HepG2 (cell line): ENCODE measurements at regions not wholly inside any gene's neighbourhood (a gene's known extent, or its start where the extent isn't known, plus 50 kb on each side); places are given as distances from the start of the nearest gene placed in this dataset.

Experiments used
- AHDC1 ChIP-seq: sonication (generic); formaldehyde crosslinking; IDR thresholded peaks from 2 replicates; pipeline ENCODE4 v1.5.1; 2020; ENCODE audit warnings: mild to moderate bottlenecking, missing genetic modification reagents, borderline replicate concordance
- AKNA ChIP-seq: sonication (generic); formaldehyde crosslinking; IDR thresholded peaks from 2 replicates; pipeline ENCODE4 v1.4.0; 2020; ENCODE audit warnings: missing genetic modification reagents, borderline replicate concordance
- HMG20A ChIP-seq: IDR thresholded peaks from 2 replicates; pipeline ENCODE4 v1.6.1; 2016; ENCODE audit warnings: borderline replicate concordance
- MLLT10 ChIP-seq: sonication (generic); formaldehyde crosslinking; IDR thresholded peaks from 2 replicates; pipeline ENCODE4 v1.4.0; 2020; ENCODE audit warnings: missing genetic modification reagents
- MZF1 ChIP-seq: sonication (generic); formaldehyde crosslinking; IDR thresholded peaks from 2 replicates; pipeline ENCODE4 v1.8.1; 2023; ENCODE audit warnings: mild to moderate bottlenecking, missing genetic modification reagents, borderline replicate concordance
- NAIF1 ChIP-seq: sonication (generic); formaldehyde crosslinking; IDR thresholded peaks from 2 replicates; pipeline ENCODE4 v1.5.0; 2020; ENCODE audit warnings: mild to moderate bottlenecking, missing genetic modification reagents, borderline replicate concordance
- NFE2L2 ChIP-seq: fragments of 150-350 bp; IDR thresholded peaks from 2 replicates; pipeline ENCODE4 v1.6.1; 2014; ENCODE audit warnings: low read length
- ZNF556 ChIP-seq: sonication (generic); formaldehyde crosslinking; IDR thresholded peaks from 2 replicates; pipeline ENCODE4 v1.4.0; 2020; ENCODE audit warnings: mild to moderate bottlenecking, missing genetic modification reagents, borderline replicate concordance
- ZNF646 ChIP-seq: sonication (generic); formaldehyde crosslinking; IDR thresholded peaks from 2 replicates; pipeline ENCODE4 v1.9.0; 2021; ENCODE audit warnings: mild to moderate bottlenecking, missing genetic modification reagents
- ZNF790 ChIP-seq: sonication (generic); formaldehyde crosslinking; IDR thresholded peaks from 2 replicates; pipeline ENCODE4 v1.8.0; 2022; ENCODE audit warnings: missing genetic modification reagents, mild to moderate bottlenecking, borderline replicate concordance

- TF ChIP-seq AKNA (CRISPR knock-in tag) (no peak), ZNF646 (no peak), ZNF790 (no peak), ZNF556 (no peak), MLLT10 (no peak), NFE2L2 (no peak), MZF1 (CRISPR knock-in tag) (no peak), NAIF1 (CRISPR knock-in tag) (no peak), HMG20A (CRISPR knock-in tag) (no peak), AHDC1 (CRISPR knock-in tag) (no peak)
These were observed 307.9 kb downstream of the C4orf33 start (continued) for GRCh38 chr4:129403848-129404247.
